ENCODE measurements at regions not wholly inside any gene's neighbourhood (a gene's known extent, or its start where the extent isn't known, plus 50 kb on each side); places are given as distances from the start of the nearest gene placed in this dataset.

GRCh38 chr1:57678138-57678537, 254.3 kb upstream of the DAB1 start:
- H3K36me3 ChIP-seq: no peaks in the 10 kb centered on the region
- H3K4me1 ChIP-seq: no peaks in the 10 kb centered on the region
- no peaks in the 10 kb centered on the region for H3K27me3 ChIP-seq
- no peak for TF ChIP-seq CTCF (IDR thresholded peaks at IDR 0.05)
- TF ChIP-seq POLR2A (IDR thresholded peaks at IDR 0.05): no peak
- no peak for DNase-seq
- H3K27ac ChIP-seq: no peak overlapping the region
- no peak overlapping the region for H3K4me3 ChIP-seq
- H3K9me3 ChIP-seq: no peaks in the 10 kb centered on the region

GRCh38 chr1:57675776-57676175, 251.9 kb upstream of the DAB1 start:
- no peaks in the 10 kb centered on the region for H3K9me3 ChIP-seq
- H3K27me3 ChIP-seq: no peaks in the 10 kb centered on the region
- TF ChIP-seq CTCF (IDR thresholded peaks at IDR 0.05) (no peak), POLR2A (IDR thresholded peaks at IDR 0.05) (no peak)
- no peak overlapping the region for H3K27ac ChIP-seq
- H3K4me3 ChIP-seq: no peak overlapping the region
- no peak for DNase-seq
- H3K36me3 ChIP-seq: no peaks in the 10 kb centered on the region
- no peaks in the 10 kb centered on the region for H3K4me1 ChIP-seq

- Histone ChIP-seq H3K27ac (no peak overlapping the region), H3K36me3 (no peaks in the 10 kb centered on the region), H3K4me1 (no peaks in the 10 kb centered on the region), H3K4me3 (no peak overlapping the region), H3K27me3 (no peaks in the 10 kb centered on the region), H3K9me3 (no peaks in the 10 kb centered on the region)
- DNase-seq: no peak
- TF ChIP-seq POLR2A (IDR thresholded peaks at IDR 0.05) (no peak), CTCF (IDR thresholded peaks at IDR 0.05) (no peak)
These were observed 250.9 kb upstream of the DAB1 start for GRCh38 chr1:57674801-57675200.

GRCh38 chr1:57672346-57673140, 248.7 kb upstream of the DAB1 start:
- H3K27me3 ChIP-seq: no peaks in the 10 kb centered on the region

GRCh38 chr1:57671750-57672149, 247.9 kb upstream of the DAB1 start:
- no peak for DNase-seq
- no peaks in the 10 kb centered on the region for H3K27me3 ChIP-seq
- H3K4me3 ChIP-seq: no peak overlapping the region
- no peak overlapping the region for H3K27ac ChIP-seq
- H3K9me3 ChIP-seq: no peaks in the 10 kb centered on the region
- H3K36me3 ChIP-seq: no peaks in the 10 kb centered on the region
- TF ChIP-seq CTCF (IDR thresholded peaks at IDR 0.05): no peak
- TF ChIP-seq POLR2A (IDR thresholded peaks at IDR 0.05): no peak
- no peaks in the 10 kb centered on the region for H3K4me1 ChIP-seq

More at GRCh38 chr1:57672346-57673140, 248.7 kb upstream of the DAB1 start:
- Histone ChIP-seq H3K4me1 (no peaks in the 10 kb centered on the region), H3K27ac (no peak overlapping the region), H3K4me3 (no peak overlapping the region), H3K36me3 (no peaks in the 10 kb centered on the region), H3K9me3 (no peaks in the 10 kb centered on the region)
- no peak for TF ChIP-seq POLR2A (IDR thresholded peaks at IDR 0.05)
- no peak for TF ChIP-seq CTCF (IDR thresholded peaks at IDR 0.05)
- DNase-seq: no peak

Measured in Peyer's patch (tissue), 4 donors.